ENCODE measurements at regions not wholly inside any gene's neighbourhood (a gene's known extent, or its start where the extent isn't known, plus 50 kb on each side); places are given as distances from the start of the nearest gene placed in this dataset.
"Not testable (repeated sequence)": the region's sequence is repeated elsewhere in the genome, so short reads cannot be mapped to it uniquely, and the experiment has no call there.

DNA sequence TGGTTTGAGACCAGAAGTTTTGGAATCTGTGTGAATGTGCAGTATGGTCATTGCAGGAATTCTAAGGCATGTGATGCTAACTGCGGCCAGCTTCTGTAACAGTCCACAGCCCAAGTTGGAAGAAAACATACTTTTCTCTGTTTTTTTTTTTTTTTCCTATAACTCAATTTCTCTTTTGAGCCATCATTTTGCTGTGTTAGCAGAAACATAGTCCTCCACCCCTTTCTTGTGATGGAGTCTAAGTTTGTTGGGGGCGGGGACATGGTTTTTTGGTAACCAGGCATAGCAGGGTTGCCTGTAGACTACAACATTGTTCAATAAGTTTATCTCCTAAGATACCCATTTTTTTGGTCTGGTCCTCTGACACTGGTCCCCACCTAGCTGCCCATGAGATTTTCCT, 223.2 kb upstream of the ONECUT1 start:
- no peak for TF ChIP-seq EZH2 (IDR thresholded peaks at IDR 0.05; ENCODE audit: borderline replicate concordance, insufficient read depth, low read depth, low read length, poor library complexity, severe bottlenecking)
- TF ChIP-seq, protein P1, sequence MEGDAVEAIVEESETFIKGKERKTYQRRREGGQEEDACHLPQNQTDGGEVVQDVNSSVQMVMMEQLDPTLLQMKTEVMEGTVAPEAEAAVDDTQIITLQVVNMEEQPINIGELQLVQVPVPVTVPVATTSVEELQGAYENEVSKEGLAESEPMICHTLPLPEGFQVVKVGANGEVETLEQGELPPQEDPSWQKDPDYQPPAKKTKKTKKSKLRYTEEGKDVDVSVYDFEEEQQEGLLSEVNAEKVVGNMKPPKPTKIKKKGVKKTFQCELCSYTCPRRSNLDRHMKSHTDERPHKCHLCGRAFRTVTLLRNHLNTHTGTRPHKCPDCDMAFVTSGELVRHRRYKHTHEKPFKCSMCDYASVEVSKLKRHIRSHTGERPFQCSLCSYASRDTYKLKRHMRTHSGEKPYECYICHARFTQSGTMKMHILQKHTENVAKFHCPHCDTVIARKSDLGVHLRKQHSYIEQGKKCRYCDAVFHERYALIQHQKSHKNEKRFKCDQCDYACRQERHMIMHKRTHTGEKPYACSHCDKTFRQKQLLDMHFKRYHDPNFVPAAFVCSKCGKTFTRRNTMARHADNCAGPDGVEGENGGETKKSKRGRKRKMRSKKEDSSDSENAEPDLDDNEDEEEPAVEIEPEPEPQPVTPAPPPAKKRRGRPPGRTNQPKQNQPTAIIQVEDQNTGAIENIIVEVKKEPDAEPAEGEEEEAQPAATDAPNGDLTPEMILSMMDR (IDR thresholded peaks at IDR 0.05): no peak
- Histone ChIP-seq H3K9me3 (ENCODE audit: control extremely low read depth in 1 of 3, control insufficient read depth in 2 of 3, insufficient read depth in 1 of 3, low read length in 2 of 3) (peaks cover 0 to 2% (median 0%) of the 10 kb centered on the region in 3 donors), H4K20me1 (ENCODE audit: control insufficient read depth, insufficient read depth, low read length, poor library complexity, severe bottlenecking) (no peaks in the 10 kb centered on the region), H3K27me3 (replicated peaks in 1 of 4; ENCODE audit: control extremely low read depth in 1 of 4, control insufficient read depth in 3 of 4, insufficient read depth in 4 of 4, low read length in 3 of 4) (no peaks in the 10 kb centered on the region), H2AFZ (ENCODE audit: insufficient read depth, low read depth, low read length, poor library complexity, severe bottlenecking) (no peak overlapping the region), H3K4me2 (replicated peaks; ENCODE audit: low read depth, low read length, poor library complexity, severe bottlenecking) (no peak overlapping the region), H3K4me3 (ENCODE audit: control extremely low read depth in 1 of 5, extremely low read depth in 1 of 5, insufficient read depth in 1 of 5, low read depth in 2 of 5, low read length in 4 of 5) (no peak overlapping the region), H3K9ac (ENCODE audit: low read length) (no peak overlapping the region), H3K36me3 (replicated peaks in 1 of 2; ENCODE audit: control extremely low read depth in 1 of 2, control insufficient read depth in 1 of 2, extremely low read depth in 1 of 2, insufficient read depth in 2 of 2, low read length in 1 of 2) (no peaks in the 10 kb centered on the region), H3K4me1 (ENCODE audit: control insufficient read depth in 2 of 2, insufficient read depth in 2 of 2, low read length in 2 of 2) (no peaks in the 10 kb centered on the region), H3K79me2 (ENCODE audit: control insufficient read depth, insufficient read depth, low read length) (no peaks in the 10 kb centered on the region), H3K27ac (ENCODE audit: low read length in 2 of 2) (no peak overlapping the region)
- no CpG with 5 or more reads among the region's 2 CpGs for WGBS (ENCODE audit: insufficient coverage)
- Mint-ChIP-seq H3K4me1 (no peaks in the 10 kb centered on the region), H3K4me3 (no peak overlapping the region), H3K9me3 (ENCODE audit: insufficient read depth) (no peaks in the 10 kb centered on the region), H3K27me3 (no peaks in the 10 kb centered on the region), H3K27ac (no peak overlapping the region)
- ChIA-PET CTCF (no interaction called here), POLR2A (no interaction called here)
- intact Hi-C loops (cut with micrococcal nuclease): no loop called here
- DNase-seq (no peak), ATAC-seq (ENCODE audit: low read depth) (no peak)

GRCh38 chr15:53011779-53012178, 221.6 kb upstream of the ONECUT1 start:
- DNase-seq; H3K4me1 ChIP-seq (ENCODE audit: control insufficient read depth in 2 of 2, insufficient read depth in 2 of 2, low read length in 2 of 2); H3K4me1 Mint-ChIP-seq; H4K20me1 ChIP-seq (ENCODE audit: control insufficient read depth, insufficient read depth, low read length, poor library complexity, severe bottlenecking); H3K9me3 ChIP-seq (ENCODE audit: control extremely low read depth in 1 of 3, control insufficient read depth in 2 of 3, insufficient read depth in 1 of 3, low read length in 2 of 3); H3K79me2 ChIP-seq (ENCODE audit: control insufficient read depth, insufficient read depth, low read length); H3K9ac ChIP-seq (ENCODE audit: low read length); H3K4me3 Mint-ChIP-seq; H3K27me3 ChIP-seq (replicated peaks in 1 of 4; ENCODE audit: control extremely low read depth in 1 of 4, control insufficient read depth in 3 of 4, insufficient read depth in 4 of 4, low read length in 3 of 4); ATAC-seq (ENCODE audit: low read depth); POLR2A ChIA-PET; H3K27ac ChIP-seq (ENCODE audit: low read length in 2 of 2); H3K27me3 Mint-ChIP-seq; H3K27ac Mint-ChIP-seq; H3K36me3 ChIP-seq (replicated peaks in 1 of 2; ENCODE audit: control extremely low read depth in 1 of 2, control insufficient read depth in 1 of 2, extremely low read depth in 1 of 2, insufficient read depth in 2 of 2, low read length in 1 of 2); H3K4me2 ChIP-seq (replicated peaks; ENCODE audit: low read depth, low read length, poor library complexity, severe bottlenecking); H3K4me3 ChIP-seq (ENCODE audit: control extremely low read depth in 1 of 5, extremely low read depth in 1 of 5, insufficient read depth in 1 of 5, low read depth in 2 of 5, low read length in 4 of 5); CTCF ChIA-PET; H2AFZ ChIP-seq (ENCODE audit: insufficient read depth, low read depth, low read length, poor library complexity, severe bottlenecking); H3K9me3 Mint-ChIP-seq (ENCODE audit: insufficient read depth); intact Hi-C loops (cut with micrococcal nuclease): not testable (repeated sequence)
- 85% methylated on average over 2 of the region's 2 CpGs for WGBS (ENCODE audit: insufficient coverage)

Data from B cell (primary cell).